BE2C (cell line): ENCODE measurements at regions not wholly inside any gene's neighbourhood (a gene's known extent, or its start where the extent isn't known, plus 50 kb on each side); places are given as distances from the start of the nearest gene placed in this dataset.

Experiments
- DNase-seq: peaks from one replicate; pipeline ENCODE4 v3.0.0-alpha.2; 2020
- H3K27me3 ChIP-seq: fragments of 250-450 bp; sonication (Bioruptor Pico); 2 replicates; pipeline ENCODE4 v1.5.1; 2020; ENCODE audit warnings: mild to moderate bottlenecking
- H3K36me3 ChIP-seq: fragments of 250-450 bp; sonication (Bioruptor Pico); 2 replicates; pipeline ENCODE4 v1.5.1; 2020; ENCODE audit warnings: mild to moderate bottlenecking
- H3K4me1 ChIP-seq: fragments of 250-450 bp; sonication (Bioruptor Pico); 2 replicates; pipeline ENCODE4 v1.5.1; 2020
- H3K4me3 ChIP-seq: 2 replicates; pipeline ENCODE4 v1.5.1; 2011; ENCODE audit warnings: low read depth, low read length
- H3K9me3 ChIP-seq: fragments of 250-450 bp; sonication (Bioruptor Pico); 2 replicates; pipeline ENCODE4 v1.5.1; 2020
- TF ChIP-seq, protein P1 (sequence below): IDR thresholded peaks from 2 replicates; pipeline ENCODE4 v1.5.1; 2012; ENCODE audit warnings: mild to moderate bottlenecking, low read depth, low read length

DNA sequence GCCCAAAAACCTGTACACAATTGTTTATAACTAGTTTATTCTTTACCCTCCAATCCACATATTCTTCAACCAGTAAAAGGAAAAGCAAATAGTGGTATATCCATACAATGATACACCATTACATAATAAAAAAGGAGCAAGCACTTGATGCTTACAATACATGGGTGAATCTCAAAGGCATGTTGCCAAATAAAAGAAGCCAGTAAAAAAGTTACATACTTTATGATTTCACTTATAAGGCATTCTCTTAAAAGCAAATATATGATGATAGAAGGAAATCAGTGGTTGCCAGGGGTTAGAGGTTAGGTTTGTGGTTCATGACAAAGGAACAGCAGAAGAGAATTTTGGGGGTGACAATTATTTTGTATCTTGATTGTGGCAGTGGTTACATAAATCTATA, 896.1 kb upstream of the LCORL start:
- Histone ChIP-seq H3K4me3 (no peak overlapping the region), H3K9me3 (no peaks in the 10 kb centered on the region)
- no peak for DNase-seq

DNA sequence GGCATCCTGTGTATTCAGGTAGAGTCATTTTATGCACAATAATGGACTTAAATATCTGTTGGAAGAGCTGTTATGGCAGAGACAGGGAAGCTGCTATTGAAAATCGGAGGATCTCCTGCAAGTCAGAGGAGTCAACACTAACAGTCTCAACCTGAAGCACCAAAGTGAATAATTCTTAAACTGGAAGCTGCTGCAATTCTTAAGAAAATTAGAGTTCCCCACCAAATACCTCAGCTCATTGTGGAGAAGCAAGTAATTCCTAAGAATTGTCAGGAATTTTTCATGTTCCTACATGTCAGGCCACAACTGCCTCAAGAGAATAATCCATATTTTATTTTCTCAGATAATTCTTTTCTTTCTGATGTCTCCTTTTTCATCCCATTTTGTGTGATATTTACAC, 892.6 kb upstream of the LCORL start:
- Histone ChIP-seq H3K36me3 (no peaks in the 10 kb centered on the region), H3K4me3 (no peak overlapping the region), H3K27me3 (no peaks in the 10 kb centered on the region), H3K9me3 (no peaks in the 10 kb centered on the region; the same call in 1 of the 2 replicates), H3K4me1 (no peaks in the 10 kb centered on the region)
- TF ChIP-seq, protein P1, sequence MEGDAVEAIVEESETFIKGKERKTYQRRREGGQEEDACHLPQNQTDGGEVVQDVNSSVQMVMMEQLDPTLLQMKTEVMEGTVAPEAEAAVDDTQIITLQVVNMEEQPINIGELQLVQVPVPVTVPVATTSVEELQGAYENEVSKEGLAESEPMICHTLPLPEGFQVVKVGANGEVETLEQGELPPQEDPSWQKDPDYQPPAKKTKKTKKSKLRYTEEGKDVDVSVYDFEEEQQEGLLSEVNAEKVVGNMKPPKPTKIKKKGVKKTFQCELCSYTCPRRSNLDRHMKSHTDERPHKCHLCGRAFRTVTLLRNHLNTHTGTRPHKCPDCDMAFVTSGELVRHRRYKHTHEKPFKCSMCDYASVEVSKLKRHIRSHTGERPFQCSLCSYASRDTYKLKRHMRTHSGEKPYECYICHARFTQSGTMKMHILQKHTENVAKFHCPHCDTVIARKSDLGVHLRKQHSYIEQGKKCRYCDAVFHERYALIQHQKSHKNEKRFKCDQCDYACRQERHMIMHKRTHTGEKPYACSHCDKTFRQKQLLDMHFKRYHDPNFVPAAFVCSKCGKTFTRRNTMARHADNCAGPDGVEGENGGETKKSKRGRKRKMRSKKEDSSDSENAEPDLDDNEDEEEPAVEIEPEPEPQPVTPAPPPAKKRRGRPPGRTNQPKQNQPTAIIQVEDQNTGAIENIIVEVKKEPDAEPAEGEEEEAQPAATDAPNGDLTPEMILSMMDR: no peak
- DNase-seq: no peak

More for the DNA sequence above, 896.1 kb upstream of the LCORL start:
- H3K4me1 ChIP-seq: no peaks in the 10 kb centered on the region; the same call in none of the 2 replicates
- no peaks in the 10 kb centered on the region for H3K36me3 ChIP-seq
- TF ChIP-seq, protein P1: no peak
- H3K27me3 ChIP-seq: no peaks in the 10 kb centered on the region

DNA sequence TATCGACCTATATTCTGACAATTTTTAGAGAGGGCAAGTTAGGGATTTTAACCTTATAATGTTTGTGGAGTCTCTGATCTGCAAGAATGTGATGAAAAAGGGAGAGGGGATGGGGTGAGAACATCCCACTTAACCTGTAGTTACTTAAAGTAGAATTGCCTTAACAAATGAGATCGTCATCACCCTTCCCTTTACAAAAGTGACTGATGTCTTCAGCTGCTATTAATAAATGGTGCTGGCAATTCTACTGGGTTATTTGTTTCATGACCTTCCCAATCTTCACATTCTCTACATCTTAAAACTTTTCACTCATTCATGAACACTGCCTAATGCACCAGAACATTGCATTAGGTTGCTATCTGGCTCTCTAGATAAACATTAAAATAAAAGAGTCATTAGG, 873.4 kb upstream of the LCORL start:
- no peak for DNase-seq

DNA sequence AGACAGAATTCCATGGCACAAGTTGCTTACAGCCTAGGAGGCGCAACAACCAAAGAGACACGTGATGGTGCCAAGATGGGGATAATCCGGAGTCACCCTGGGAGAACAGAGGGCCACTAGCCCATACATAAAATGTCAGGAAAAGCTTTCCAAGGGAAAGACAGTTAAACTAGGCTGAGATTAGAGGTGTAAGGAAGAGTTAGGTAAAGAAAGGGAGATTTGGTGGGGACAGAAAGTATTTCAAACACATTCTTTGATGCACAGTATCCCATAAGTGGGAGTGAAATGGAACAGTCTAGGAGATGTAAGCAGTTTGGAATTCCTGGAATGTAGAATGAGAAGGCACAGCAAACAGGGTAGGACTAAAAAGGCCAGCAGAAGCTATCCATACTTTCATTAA, 860.9 kb upstream of the LCORL start:
- TF ChIP-seq, protein P1: no peak
- H3K36me3 ChIP-seq: no peaks in the 10 kb centered on the region
- no peaks in the 10 kb centered on the region for H3K9me3 ChIP-seq
- H3K4me1 ChIP-seq: no peaks in the 10 kb centered on the region
- H3K27me3 ChIP-seq: no peaks in the 10 kb centered on the region
- no peak overlapping the region for H3K4me3 ChIP-seq
- DNase-seq: no peak

More for the DNA sequence above, 873.4 kb upstream of the LCORL start:
- Histone ChIP-seq H3K4me1 (no peaks in the 10 kb centered on the region; the same call in 1 of the 2 replicates), H3K9me3 (no peaks in the 10 kb centered on the region), H3K4me3 (no peak overlapping the region), H3K27me3 (no peaks in the 10 kb centered on the region), H3K36me3 (no peaks in the 10 kb centered on the region)
- TF ChIP-seq, protein P1: no peak

DNA sequence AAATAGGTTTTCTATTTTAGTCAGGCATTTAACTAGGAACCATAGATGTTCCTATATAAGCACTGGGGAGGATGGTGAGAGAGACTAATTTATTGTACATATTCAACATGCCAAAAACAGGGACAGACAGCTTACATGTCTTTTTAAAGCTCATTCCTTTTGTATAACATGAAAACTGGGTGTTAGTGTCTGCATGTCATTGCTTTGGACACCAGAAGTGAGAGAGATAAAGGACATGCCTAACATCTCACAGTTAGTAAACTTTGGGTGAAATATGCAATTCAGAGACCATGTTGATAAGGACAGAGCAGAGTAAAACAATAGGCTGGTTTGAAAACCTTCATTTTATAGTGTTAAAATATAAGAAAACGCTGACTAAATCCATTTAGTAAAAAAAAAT, 860.0 kb upstream of the LCORL start:
- DNase-seq: no peak
- Histone ChIP-seq H3K4me1 (no peaks in the 10 kb centered on the region; the same call in 1 of the 2 replicates), H3K9me3 (no peaks in the 10 kb centered on the region), H3K27me3 (no peaks in the 10 kb centered on the region), H3K4me3 (no peak overlapping the region), H3K36me3 (no peaks in the 10 kb centered on the region)
- TF ChIP-seq, protein P1: no peak

DNA sequence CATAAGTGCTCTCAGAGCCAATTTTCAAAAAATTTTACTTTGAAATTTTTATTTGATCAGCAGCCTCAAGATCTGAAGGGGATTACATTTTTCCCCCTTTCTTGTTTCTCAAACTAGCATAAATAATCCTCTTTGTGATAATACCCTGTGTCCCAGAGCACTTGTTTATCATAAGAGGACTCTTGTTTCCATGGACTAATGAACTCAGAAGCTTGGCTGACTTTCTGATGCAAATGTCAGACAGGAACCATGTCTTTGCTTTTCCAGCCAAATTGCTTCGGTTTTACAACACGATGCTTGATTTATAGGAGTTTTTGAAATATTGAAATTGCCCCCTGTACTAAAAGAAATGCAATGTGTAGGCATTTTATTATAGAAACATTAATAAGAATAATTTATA, 859.3 kb upstream of the LCORL start:
- DNase-seq: no peak
- Histone ChIP-seq H3K36me3 (no peaks in the 10 kb centered on the region), H3K4me1 (no peaks in the 10 kb centered on the region; the same call in 1 of the 2 replicates), H3K4me3 (no peak overlapping the region), H3K27me3 (no peaks in the 10 kb centered on the region), H3K9me3 (no peaks in the 10 kb centered on the region)
- TF ChIP-seq, protein P1: no peak
